ENCODE measurements at regions not wholly inside any gene's neighbourhood (a gene's known extent, or its start where the extent isn't known, plus 50 kb on each side); places are given as distances from the start of the nearest gene placed in this dataset.

- no peak overlapping the region for H3K4me3 ChIP-seq (ENCODE audit: low read depth, poor library complexity, severe bottlenecking)
- TF ChIP-seq CTCF (IDR thresholded peaks at IDR 0.05), result no peak
- no peak for TF ChIP-seq POLR2A (IDR thresholded peaks at IDR 0.05)
- intact Hi-C loops (cut with DNase I; ENCODE audit: low total_unique reads), result no loop called here
- 71 to 85% methylated on average over 5 of the region's 5 CpGs for WGBS, 2 donors
- DNase-seq (ENCODE audit: low spot score in 2 of 2), result no peak
Observed at GRCh38 chr17:65387322-65387721, 174.1 kb downstream of the AXIN2 start.

GRCh38 chr17:65385726-65386125 lies 175.7 kb downstream of the AXIN2 start:
- WGBS, 2 donors, result 92 to 94% methylated on average over 15 of the region's 15 CpGs
- no peak overlapping the region for H3K4me3 ChIP-seq (ENCODE audit: low read depth, poor library complexity, severe bottlenecking)
- intact Hi-C loops (cut with DNase I; ENCODE audit: low total_unique reads), result no loop called here
- TF ChIP-seq CTCF (IDR thresholded peaks at IDR 0.05) (no peak), POLR2A (IDR thresholded peaks at IDR 0.05) (no peak)
- no peak for DNase-seq (ENCODE audit: low spot score in 2 of 2)

- 93 to 97% methylated on average over 3 of the region's 3 CpGs for WGBS, 2 donors
- H3K4me3 ChIP-seq (ENCODE audit: low read depth, poor library complexity, severe bottlenecking), result no peak overlapping the region
- intact Hi-C loops (cut with DNase I; ENCODE audit: low total_unique reads), result no loop called here
- no peak for DNase-seq (ENCODE audit: low spot score in 2 of 2)
- no peak for TF ChIP-seq POLR2A (IDR thresholded peaks at IDR 0.05)
- TF ChIP-seq CTCF (IDR thresholded peaks at IDR 0.05), result no peak
Observed at GRCh38 chr17:65385071-65385470, 176.4 kb downstream of the AXIN2 start.

GRCh38 chr17:65381152-65381551 lies 180.3 kb downstream of the AXIN2 start:
- no peak for TF ChIP-seq CTCF (IDR thresholded peaks at IDR 0.05)
- no peak for TF ChIP-seq POLR2A (IDR thresholded peaks at IDR 0.05)
- DNase-seq (ENCODE audit: low spot score in 2 of 2), result no peak
- H3K4me3 ChIP-seq (ENCODE audit: low read depth, poor library complexity, severe bottlenecking), result no peak overlapping the region
- intact Hi-C loops (cut with DNase I; ENCODE audit: low total_unique reads), result no loop called here
- WGBS, 2 donors, result 94% methylated on average over 3 of the region's 3 CpGs

- WGBS, 2 donors, result 87 to 91% methylated on average over 3 of the region's 3 CpGs
- intact Hi-C loops (cut with DNase I; ENCODE audit: low total_unique reads), result no loop called here
- H3K4me3 ChIP-seq (ENCODE audit: low read depth, poor library complexity, severe bottlenecking), result no peak overlapping the region
- no peak for DNase-seq (ENCODE audit: low spot score in 2 of 2)
- TF ChIP-seq POLR2A (IDR thresholded peaks at IDR 0.05), result no peak
- TF ChIP-seq CTCF (IDR thresholded peaks at IDR 0.05), result no peak
Observed at GRCh38 chr17:65374966-65375365, 186.5 kb downstream of the AXIN2 start.

- TF ChIP-seq CTCF (IDR thresholded peaks at IDR 0.05) (no peak), POLR2A (IDR thresholded peaks at IDR 0.05) (no peak)
- intact Hi-C loops (cut with DNase I; ENCODE audit: low total_unique reads), result no loop called here
- 49 to 68% methylated on average over 2 of the region's 2 CpGs for WGBS, 2 donors
- DNase-seq (ENCODE audit: low spot score in 2 of 2), result no peak
- H3K4me3 ChIP-seq (ENCODE audit: low read depth, poor library complexity, severe bottlenecking), result no peak overlapping the region
Observed at GRCh38 chr17:65371702-65372101, 189.7 kb downstream of the AXIN2 start.
